HEK293T (cell line): ENCODE measurements at regions not wholly inside any gene's neighbourhood (a gene's known extent, or its start where the extent isn't known, plus 50 kb on each side); places are given as distances from the start of the nearest gene placed in this dataset.

Source experiments
- CTCF ChIA-PET: fragments of 350-600 bp; formaldehyde crosslinking; extraction: SDS; loops from one replicate; lab custom pipeline; 2021; ENCODE audit warnings: antibody characterized with exemption, inconsistent platforms; lab: Yijun Ruan, JAX
- POLR2A ChIA-PET: fragments of 350-600 bp; formaldehyde crosslinking; extraction: SDS; loops from one replicate; lab custom pipeline; 2020; ENCODE audit warnings: antibody characterized with exemption, inconsistent platforms; lab: Yijun Ruan, JAX
- DNase-seq: peaks from one replicate; pipeline ENCODE4 v3.0.0; 2012; ENCODE audit warnings: mixed read lengths; ENCODE audit errors: extremely low spot score
- ARNT ChIP-seq: fragments of 450-650 bp; IDR thresholded peaks from 2 replicates; pipeline ENCODE4 v1.6.1; 2017; ENCODE audit warnings: mild to moderate bottlenecking
- BHLHE40 ChIP-seq: fragments of 450-650 bp; IDR thresholded peaks from 2 replicates; pipeline ENCODE4 v1.6.1; 2016; ENCODE audit warnings: mild to moderate bottlenecking, moderate library complexity, borderline replicate concordance
- CTBP1 ChIP-seq: fragments of 450-650 bp; IDR thresholded peaks from 2 replicates; pipeline ENCODE4 v1.6.1; 2016; ENCODE audit warnings: borderline replicate concordance
- ELF4 ChIP-seq: fragments of 450-650 bp; IDR thresholded peaks from 2 replicates; pipeline ENCODE4 v1.6.1; 2017; ENCODE audit warnings: antibody characterized with exemption
- FOXA1 ChIP-seq: fragments of 450-650 bp; IDR thresholded peaks from 2 replicates; pipeline ENCODE4 v1.6.1; 2016; ENCODE audit warnings: mild to moderate bottlenecking
- FOXK2 ChIP-seq: fragments of 450-650 bp; IDR thresholded peaks from 2 replicates; pipeline ENCODE4 v1.6.1; 2016; ENCODE audit warnings: mild to moderate bottlenecking
- FOXM1 ChIP-seq: fragments of 450-650 bp; IDR thresholded peaks from 2 replicates; pipeline ENCODE4 v1.6.1; 2017; ENCODE audit warnings: mild to moderate bottlenecking, borderline replicate concordance
- HDGF ChIP-seq: fragments of 450-650 bp; IDR thresholded peaks from 2 replicates; pipeline ENCODE4 v1.6.1; 2017; ENCODE audit warnings: antibody characterized with exemption, borderline replicate concordance
- L3MBTL2 ChIP-seq: fragments of 450-650 bp; conservative IDR thresholded peaks from 2 replicates; pipeline ENCODE4 v1.6.1; 2016; ENCODE audit warnings: mild to moderate bottlenecking
- LEF1 ChIP-seq: fragments of 450-650 bp; IDR thresholded peaks from 2 replicates; pipeline ENCODE4 v1.6.1; 2017; ENCODE audit warnings: mild to moderate bottlenecking, borderline replicate concordance
- NFRKB ChIP-seq: fragments of 450-650 bp; IDR thresholded peaks from 2 replicates; pipeline ENCODE4 v1.6.1; 2016; ENCODE audit warnings: mild to moderate bottlenecking, moderate library complexity
- SP1 ChIP-seq: fragments of 450-650 bp; IDR thresholded peaks from 2 replicates; pipeline ENCODE4 v1.6.1; 2017
- SUZ12 ChIP-seq: fragments of 450-650 bp; IDR thresholded peaks from 2 replicates; pipeline ENCODE4 v1.6.1; 2016; ENCODE audit warnings: mild to moderate bottlenecking
- TARDBP ChIP-seq: fragments of 450-650 bp; IDR thresholded peaks from 2 replicates; pipeline ENCODE4 v1.6.1; 2016
- ZNF384 ChIP-seq: fragments of 450-650 bp; IDR thresholded peaks from 2 replicates; pipeline ENCODE4 v1.6.1; 2016
- TF ChIP-seq, protein P1 (sequence below): fragments of 450-650 bp; IDR thresholded peaks from 2 replicates; pipeline ENCODE4 v1.6.1; 2016

DNA sequence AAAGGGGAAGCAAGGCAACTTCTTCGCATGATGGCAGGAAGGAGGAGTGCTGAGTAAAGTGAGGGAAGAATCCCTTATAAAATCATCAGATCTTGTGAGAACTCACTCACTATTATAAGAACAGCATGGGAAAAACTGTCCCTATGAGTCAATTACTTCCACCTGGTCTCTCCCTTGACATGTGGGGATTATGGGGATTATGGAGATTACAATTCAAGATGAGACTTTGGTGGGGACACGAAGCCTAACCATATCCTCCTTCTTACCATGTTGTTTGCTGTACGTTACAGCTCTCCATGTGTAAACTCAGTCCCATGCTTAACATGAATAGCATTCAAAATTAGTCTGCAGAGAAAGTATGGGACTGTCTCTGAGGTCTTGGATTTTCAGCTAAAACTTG is 1096.8 kb upstream of the ACVR2A start:
- no peak for TF ChIP-seq HDGF
- TF ChIP-seq, protein P1, sequence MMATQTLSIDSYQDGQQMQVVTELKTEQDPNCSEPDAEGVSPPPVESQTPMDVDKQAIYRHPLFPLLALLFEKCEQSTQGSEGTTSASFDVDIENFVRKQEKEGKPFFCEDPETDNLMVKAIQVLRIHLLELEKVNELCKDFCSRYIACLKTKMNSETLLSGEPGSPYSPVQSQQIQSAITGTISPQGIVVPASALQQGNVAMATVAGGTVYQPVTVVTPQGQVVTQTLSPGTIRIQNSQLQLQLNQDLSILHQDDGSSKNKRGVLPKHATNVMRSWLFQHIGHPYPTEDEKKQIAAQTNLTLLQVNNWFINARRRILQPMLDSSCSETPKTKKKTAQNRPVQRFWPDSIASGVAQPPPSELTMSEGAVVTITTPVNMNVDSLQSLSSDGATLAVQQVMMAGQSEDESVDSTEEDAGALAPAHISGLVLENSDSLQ = no peak
- no peak for TF ChIP-seq LEF1
- TF ChIP-seq TARDBP = no peak
- DNase-seq = no peak
- ChIA-PET CTCF (no interaction called here), POLR2A (no interaction called here)

DNA sequence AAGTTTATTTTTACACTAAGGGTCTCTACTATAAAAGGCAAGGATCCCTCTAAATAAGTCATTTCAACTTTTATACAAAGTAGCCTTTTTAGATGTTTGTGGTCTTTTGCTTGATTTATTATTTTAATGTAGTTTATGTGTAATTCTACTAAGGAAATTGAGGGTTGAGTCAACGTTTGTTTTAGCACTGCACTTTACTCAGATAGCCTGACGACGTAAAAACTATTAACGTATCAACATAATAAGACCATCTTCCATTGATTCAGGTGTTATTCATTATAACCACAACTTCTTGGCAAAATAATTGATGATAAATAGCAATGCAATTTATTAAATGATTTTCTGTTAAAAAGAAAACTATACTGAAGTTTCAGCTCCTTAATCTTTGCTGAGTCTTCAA is 1103.6 kb upstream of the ACVR2A start:
- ChIA-PET POLR2A (no interaction called here), CTCF (no interaction called here)
- no peak for DNase-seq
- TF ChIP-seq L3MBTL2 (no peak), ARNT (no peak), FOXA1 (no peak), ZNF384 (no peak), FOXK2 (no peak), LEF1 (no peak)

DNA sequence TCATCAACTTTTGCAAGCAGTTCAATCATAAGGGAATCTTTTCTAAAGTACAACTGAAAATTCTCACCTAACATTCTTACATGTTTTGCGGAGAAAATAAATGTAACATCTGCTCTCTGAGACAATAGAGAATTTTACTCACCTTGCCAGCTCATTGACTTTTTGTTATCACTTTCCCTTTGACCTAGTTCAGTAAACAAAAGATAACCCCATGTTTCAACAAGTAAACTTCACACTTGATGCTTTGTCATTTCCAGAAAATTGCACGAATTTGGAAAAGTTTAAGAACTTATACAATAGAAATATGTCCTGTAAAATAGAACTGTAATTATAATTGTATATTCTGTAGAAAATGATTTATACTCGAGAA is 1110.0 kb upstream of the ACVR2A start:
- POLR2A ChIA-PET = no interaction called here
- CTCF ChIA-PET = no interaction called here
- DNase-seq = no peak
- TF ChIP-seq FOXM1 (no peak), L3MBTL2 (no peak), NFRKB (no peak), HDGF (no peak), ZNF384 (no peak), SUZ12 (no peak), SP1 (no peak), FOXK2 (no peak), LEF1 (no peak), ELF4 (no peak), ARNT (no peak), CTBP1 (no peak), FOXA1 (no peak)
- TF ChIP-seq, protein P1 = no peak

DNA sequence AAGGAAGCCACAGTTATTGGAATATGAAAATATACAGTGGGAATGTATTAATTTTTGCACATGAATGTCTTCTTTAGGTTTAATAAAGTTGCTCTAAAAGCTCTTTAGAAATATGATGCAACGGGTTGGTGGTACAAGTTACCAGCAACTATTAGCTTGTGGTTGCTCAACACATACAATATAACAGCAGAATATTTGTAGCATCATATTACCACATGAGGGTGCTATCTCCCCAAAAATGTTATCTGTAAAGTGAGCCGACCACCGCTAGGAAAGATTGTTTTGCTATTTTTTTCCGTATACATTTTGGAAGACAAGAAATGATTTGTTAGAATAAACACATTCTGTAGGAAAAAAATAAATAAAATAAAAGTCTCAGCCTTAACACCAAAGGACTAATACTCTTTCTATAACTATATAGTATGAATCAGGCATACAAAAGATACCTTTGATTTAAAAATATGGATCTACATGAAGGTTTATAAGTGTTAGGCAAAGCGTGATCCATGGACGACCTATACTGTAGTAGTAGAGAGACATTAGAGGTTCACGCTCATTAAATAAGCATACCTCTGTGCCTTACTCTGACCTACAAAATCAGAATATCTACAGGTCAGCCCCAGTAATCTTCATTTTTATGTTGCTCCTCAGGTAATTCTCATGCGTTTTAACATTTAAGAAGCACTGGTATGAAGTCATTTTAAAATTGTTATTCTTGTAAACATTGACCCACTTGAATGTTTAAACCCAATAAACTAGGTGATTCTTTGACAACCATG is 1110.6 kb upstream of the ACVR2A start:
- TF ChIP-seq ZNF384 = 0 out of 2 replicates have a peak, but pooled peaks have one; percentile 24
- TF ChIP-seq BHLHE40 = no peak
- no peak for TF ChIP-seq L3MBTL2
- ChIA-PET POLR2A (no interaction called here), CTCF (interaction anchor here (0.6 kb wide), 1 partner anchor 1157 kb away, joined by 3 read pairs; no protein-coding TSS in a partner anchor)
- DNase-seq = peak; percentile 40

DNA sequence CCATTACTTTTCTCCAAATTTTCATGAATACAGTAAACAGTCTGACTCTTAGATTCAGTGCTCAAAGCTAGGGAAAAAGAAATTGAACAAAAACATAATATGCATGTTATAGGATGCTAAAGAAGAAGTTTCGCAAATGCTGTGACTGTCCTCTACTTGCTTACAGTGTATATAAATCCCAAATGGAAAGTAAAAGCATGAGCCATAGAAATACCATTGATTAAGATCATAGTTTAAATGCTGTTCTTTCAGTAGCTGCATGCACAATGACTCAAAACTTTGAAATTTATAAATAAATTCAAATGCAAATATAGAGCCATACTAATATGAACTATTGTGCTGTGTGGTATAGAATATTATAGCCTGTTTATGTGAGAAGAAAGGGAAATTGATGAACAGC is 1113.9 kb upstream of the ACVR2A start:
- ChIA-PET CTCF (no interaction called here), POLR2A (no interaction called here)
- no peak for DNase-seq
- TF ChIP-seq, protein P1 = no peak
- TF ChIP-seq SP1 (no peak), ZNF384 (no peak), ELF4 (no peak), FOXM1 (no peak), LEF1 (no peak), L3MBTL2 (no peak), FOXK2 (no peak), TARDBP (no peak), NFRKB (no peak)

DNA sequence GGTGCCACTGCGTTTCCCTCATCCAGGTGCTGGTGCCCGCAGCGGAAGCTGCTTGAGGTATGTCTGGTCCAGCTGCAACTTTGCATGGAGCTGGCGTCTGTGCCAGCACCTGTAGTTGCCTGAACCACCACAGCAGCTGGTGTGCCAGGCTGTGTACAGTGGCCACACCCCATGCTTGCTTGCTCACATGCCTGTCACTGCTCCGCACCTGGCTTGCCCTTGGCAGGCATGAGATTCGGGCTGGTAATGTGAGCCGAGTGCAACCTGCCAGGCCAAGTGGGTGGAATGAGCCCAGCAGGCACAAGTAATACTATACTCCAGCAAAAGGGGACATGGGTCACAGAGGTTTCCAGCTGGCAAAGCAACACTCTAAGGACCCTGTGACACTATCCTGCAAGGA is 1123.3 kb upstream of the ACVR2A start:
- POLR2A ChIA-PET = no interaction called here
- no peak for DNase-seq
- CTCF ChIA-PET = no interaction called here
- no peak for TF ChIP-seq FOXK2
- no peak for TF ChIP-seq ARNT
- no peak for TF ChIP-seq FOXM1
- TF ChIP-seq FOXA1 = no peak
- no peak for TF ChIP-seq SP1
- TF ChIP-seq L3MBTL2 = no peak
- no peak for TF ChIP-seq CTBP1
- TF ChIP-seq, protein P1 = no peak
- no peak for TF ChIP-seq SUZ12
- no peak for TF ChIP-seq ELF4
- no peak for TF ChIP-seq ZNF384
- TF ChIP-seq NFRKB = no peak
- no peak for TF ChIP-seq TARDBP
- no peak for TF ChIP-seq BHLHE40
- TF ChIP-seq LEF1 = no peak
- no peak for TF ChIP-seq HDGF
